ENCODE measurements at regions not wholly inside any gene's neighbourhood (a gene's known extent, or its start where the extent isn't known, plus 50 kb on each side); places are given as distances from the start of the nearest gene placed in this dataset.

- no peaks in the 10 kb centered on the region for H3K4me1 ChIP-seq
- H3K27me3 ChIP-seq, result no peaks in the 10 kb centered on the region
- no peak overlapping the region for H3K4me3 ChIP-seq
- H3K9me3 ChIP-seq, result no peaks in the 10 kb centered on the region
- no peak for TF ChIP-seq CTCF (IDR thresholded peaks at IDR 0.05)
- no peaks in the 10 kb centered on the region for H3K36me3 ChIP-seq
- no peak for DNase-seq
- H3K27ac ChIP-seq, result no peak overlapping the region
These were observed 438.9 kb downstream of the KCNJ2 start for GRCh38 chr17:70608193-70608592.

- TF ChIP-seq CTCF (IDR thresholded peaks at IDR 0.05) (no peak), POLR2A (IDR thresholded peaks at IDR 0.05) (no peak)
- Histone ChIP-seq H3K4me3 (no peak overlapping the region), H3K9me3 (no peaks in the 10 kb centered on the region), H3K36me3 (no peaks in the 10 kb centered on the region), H3K27ac (no peak overlapping the region), H3K27me3 (no peaks in the 10 kb centered on the region), H3K4me1 (no peaks in the 10 kb centered on the region)
- no peak for DNase-seq
These were observed 439.6 kb downstream of the KCNJ2 start for GRCh38 chr17:70608957-70609356.

DNA sequence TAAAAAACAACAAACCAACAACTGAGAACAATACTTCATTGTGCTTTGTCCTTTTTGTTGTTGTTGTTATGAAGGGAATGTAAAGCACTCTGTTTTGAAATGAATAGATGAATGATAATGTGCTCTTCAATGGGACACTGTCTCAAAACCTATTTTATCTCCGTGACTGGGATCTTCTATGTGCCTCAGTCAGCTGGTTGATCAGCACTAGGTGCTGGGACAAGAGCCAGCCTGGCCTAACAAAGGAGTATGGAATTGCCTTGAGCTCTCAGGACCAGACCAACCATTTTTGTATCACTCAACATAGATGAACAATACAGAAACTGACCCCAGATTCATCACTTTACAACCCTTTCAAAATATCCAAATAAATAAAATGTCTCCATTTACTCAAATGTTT is 440.2 kb downstream of the KCNJ2 start:
- TF ChIP-seq CTCF (IDR thresholded peaks at IDR 0.05) (no peak), POLR2A (IDR thresholded peaks at IDR 0.05) (no peak)
- H3K27ac ChIP-seq, result no peak overlapping the region
- H3K36me3 ChIP-seq, result no peaks in the 10 kb centered on the region
- no peaks in the 10 kb centered on the region for H3K9me3 ChIP-seq
- DNase-seq, result no peak
- H3K4me3 ChIP-seq, result no peak overlapping the region
- H3K4me1 ChIP-seq, result no peaks in the 10 kb centered on the region
- H3K27me3 ChIP-seq, result no peaks in the 10 kb centered on the region

DNA sequence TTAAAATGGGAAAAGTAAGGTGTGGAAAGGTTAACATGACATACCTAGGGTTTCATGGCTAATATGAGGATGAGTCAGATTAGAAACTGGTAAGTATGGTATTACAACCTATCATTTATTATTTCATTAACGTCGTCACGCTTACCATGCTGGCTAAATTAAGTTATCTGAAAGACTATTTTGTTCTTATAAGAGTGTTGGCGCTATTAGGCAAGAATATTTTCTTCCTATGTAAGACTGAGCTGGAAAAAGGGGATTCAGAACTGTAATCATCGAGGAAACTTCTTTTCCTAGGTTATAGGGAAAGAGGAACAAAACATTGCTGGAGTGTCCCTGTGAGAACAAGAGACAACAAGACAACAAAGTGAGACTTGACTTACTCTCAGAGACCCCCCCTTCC is 440.8 kb downstream of the KCNJ2 start:
- no peak for DNase-seq
- Histone ChIP-seq H3K9me3 (no peaks in the 10 kb centered on the region), H3K4me1 (no peaks in the 10 kb centered on the region), H3K27ac (no peak overlapping the region), H3K36me3 (no peaks in the 10 kb centered on the region), H3K4me3 (no peak overlapping the region), H3K27me3 (no peaks in the 10 kb centered on the region)
- TF ChIP-seq CTCF (IDR thresholded peaks at IDR 0.05) (no peak), POLR2A (IDR thresholded peaks at IDR 0.05) (no peak)

DNA sequence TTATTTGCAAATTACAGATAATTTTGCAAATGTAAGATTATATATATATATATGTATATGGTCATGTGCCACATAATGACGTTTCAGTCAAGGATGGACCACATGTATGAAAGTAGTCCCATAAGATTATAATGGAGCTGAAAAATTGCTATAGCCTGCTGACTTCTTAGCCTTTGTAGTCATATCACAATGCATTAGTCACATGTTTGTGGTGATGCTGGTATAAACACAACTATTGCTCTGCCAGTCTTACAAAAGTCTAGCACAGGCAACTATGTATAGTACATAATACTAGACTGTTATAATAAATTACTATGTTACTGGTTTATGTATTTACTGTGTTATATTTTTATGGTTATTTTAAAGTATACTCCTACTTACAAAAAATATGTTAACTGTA is 444.3 kb downstream of the KCNJ2 start:
- no peaks in the 10 kb centered on the region for H3K36me3 ChIP-seq

More for the DNA sequence above, 444.3 kb downstream of the KCNJ2 start:
- no peak for DNase-seq
- H3K9me3 ChIP-seq, result no peaks in the 10 kb centered on the region
- no peak overlapping the region for H3K27ac ChIP-seq
- H3K4me1 ChIP-seq, result no peaks in the 10 kb centered on the region
- no peaks in the 10 kb centered on the region for H3K27me3 ChIP-seq
- TF ChIP-seq CTCF (IDR thresholded peaks at IDR 0.05) (no peak), POLR2A (IDR thresholded peaks at IDR 0.05) (no peak)
- H3K4me3 ChIP-seq, result no peak overlapping the region

Data from Peyer's patch (tissue), 4 donors.